Neutrophil (primary cell): ENCODE measurements at regions not wholly inside any gene's neighbourhood (a gene's known extent, or its start where the extent isn't known, plus 50 kb on each side); places are given as distances from the start of the nearest gene placed in this dataset.
"Not testable (repeated sequence)": the region's sequence is repeated elsewhere in the genome, so short reads cannot be mapped to it uniquely, and the experiment has no call there.

Experiments used
- H3K27ac ChIP-seq: fragments of 200-600 bp; sonication (generic); 2 replicates; pipeline ENCODE4 v1.5.1; 2016; ENCODE audit warnings: mild to moderate bottlenecking, moderate library complexity
- H3K27me3 ChIP-seq: fragments of 200-600 bp; sonication (generic); 2 replicates; pipeline ENCODE4 v1.6.0; 2016; ENCODE audit warnings: mild to moderate bottlenecking
- H3K36me3 ChIP-seq: fragments of 200-600 bp; sonication (generic); 2 replicates; pipeline ENCODE4 v1.5.1; 2017
- H3K4me1 ChIP-seq, 2 experiments: fragments of 200-600 bp in 1 of 2; sonication (generic) in 1 of 2; 1 replicate in 1 of 2; 2 replicates in 1 of 2; pipeline versions ENCODE4 v1.5.1 to v1.6.1; 2013 to 2016; ENCODE audit warnings: low read depth in 1 of 2, low read length in 1 of 2, mild to moderate bottlenecking in 1 of 2, moderate library complexity in 1 of 2; ENCODE audit not compliant: control insufficient read depth in 1 of 2, insufficient read depth in 1 of 2
- H3K4me3 ChIP-seq, 2 experiments: fragments of 200-600 bp in 1 of 2; sonication (generic) in 1 of 2; 1 replicate in 1 of 2; 2 replicates in 1 of 2; pipeline ENCODE4 v1.5.1; 2013 to 2016; ENCODE audit warnings: low read depth in 1 of 2, low read length in 1 of 2, mild to moderate bottlenecking in 1 of 2, moderate library complexity in 1 of 2
- H3K9me3 ChIP-seq: fragments of 200-600 bp; sonication (generic); 2 replicates; pipeline ENCODE4 v1.5.1; 2016
- CTCF ChIP-seq: fragments of 200-600 bp; sonication (generic); IDR thresholded peaks from 2 replicates; pipeline ENCODE4 v1.5.1; 2016; ENCODE audit warnings: antibody characterized with exemption

- Histone ChIP-seq H3K27ac (no peak overlapping the region), H3K36me3 (no peaks in the 10 kb centered on the region), H3K27me3 (no peaks in the 10 kb centered on the region), H3K9me3 (no peaks in the 10 kb centered on the region), H3K4me1 (no peaks in the 10 kb centered on the region), H3K4me3 (no peak overlapping the region)
- TF ChIP-seq CTCF, result no peak
These were observed 297.9 kb upstream of the SFSWAP start for GRCh38 chr12:131413006-131413405.

- Histone ChIP-seq H3K4me1 (no peaks in the 10 kb centered on the region), H3K36me3 (no peaks in the 10 kb centered on the region), H3K9me3 (no peaks in the 10 kb centered on the region), H3K4me3 (no peak overlapping the region), H3K27me3 (no peaks in the 10 kb centered on the region), H3K27ac (no peak overlapping the region)
- TF ChIP-seq CTCF, result no peak
These were observed 297.4 kb upstream of the SFSWAP start for GRCh38 chr12:131413471-131413870.

GRCh38 chr12:131414155-131414922 is 296.6 kb upstream of the SFSWAP start:
- not testable (repeated sequence) for H3K9me3 ChIP-seq, H3K4me3 ChIP-seq, H3K27ac ChIP-seq, H3K4me1 ChIP-seq, H3K36me3 ChIP-seq, H3K27me3 ChIP-seq

GRCh38 chr12:131415781-131416180 is 295.1 kb upstream of the SFSWAP start:
- no peak for TF ChIP-seq CTCF
- H3K4me3 ChIP-seq, result no peak overlapping the region
- H3K4me1 ChIP-seq, result no peaks in the 10 kb centered on the region
- H3K9me3 ChIP-seq, result no peaks in the 10 kb centered on the region
- no peaks in the 10 kb centered on the region for H3K36me3 ChIP-seq
- H3K27me3 ChIP-seq, result no peaks in the 10 kb centered on the region
- H3K27ac ChIP-seq, result no peak overlapping the region

- Histone ChIP-seq H3K4me3 (no peak overlapping the region), H3K9me3 (no peaks in the 10 kb centered on the region), H3K27me3 (no peaks in the 10 kb centered on the region), H3K36me3 (no peaks in the 10 kb centered on the region), H3K27ac (no peak overlapping the region), H3K4me1 (no peaks in the 10 kb centered on the region)
- no peak for TF ChIP-seq CTCF
These were observed 292.8 kb upstream of the SFSWAP start for GRCh38 chr12:131418121-131418520.

- Histone ChIP-seq H3K27me3 (no peaks in the 10 kb centered on the region), H3K9me3 (no peaks in the 10 kb centered on the region), H3K4me3 (no peak overlapping the region), H3K4me1 (no peaks in the 10 kb centered on the region), H3K27ac (no peak overlapping the region), H3K36me3 (no peaks in the 10 kb centered on the region)
- no peak for TF ChIP-seq CTCF
These were observed 292.0 kb upstream of the SFSWAP start for GRCh38 chr12:131418884-131419283.
